Lung (tissue), 11 donors: ENCODE measurements at regions not wholly inside any gene's neighbourhood (a gene's known extent, or its start where the extent isn't known, plus 50 kb on each side); places are given as distances from the start of the nearest gene placed in this dataset.
A peak's percentile ranks its signal among the peaks of the same experiment; 100 is the strongest.
"Not testable (repeated sequence)": the region's sequence is repeated elsewhere in the genome, so short reads cannot be mapped to it uniquely, and the experiment has no call there.

Source experiments
- ATAC-seq: fragments of 200-7000 bp; cut with Tn5 transposase; one replicate; pipeline ENCODE4 v1.9.1; 2020; ENCODE audit warnings: moderate number of reproducible peaks; ENCODE audit not compliant: insufficient read depth, low FRiP score
- DNase-seq, 3 donors: peaks; one replicate each; pipeline ENCODE4 v3.0.0-alpha.2; 2013 to 2017
- H3K27ac ChIP-seq, 2 donors: one replicate each; pipeline ENCODE4 v1.5.1; 2013; ENCODE audit warnings: mild to moderate bottlenecking in 2 of 2, moderate library complexity in 2 of 2, control low read depth in 1 of 2, inconsistent platforms in 1 of 2, low read depth in 1 of 2, low read length in 1 of 2
- H3K27me3 ChIP-seq, 3 donors: one replicate each; pipeline ENCODE4 v1.5.1; 2013; ENCODE audit warnings: low read length in 2 of 3; ENCODE audit not compliant: control insufficient read depth in 3 of 3, insufficient read depth in 3 of 3
- H3K36me3 ChIP-seq, 4 donors: one replicate each; pipeline ENCODE4 v1.5.1; 2013; ENCODE audit warnings: low read length in 4 of 4, mild to moderate bottlenecking in 1 of 4, moderate library complexity in 1 of 4; ENCODE audit not compliant: control insufficient read depth in 4 of 4, insufficient read depth in 4 of 4
- H3K4me1 ChIP-seq, 5 donors: one replicate each; pipeline ENCODE4 v1.5.1; 2013; ENCODE audit warnings: low read length in 5 of 5, mild to moderate bottlenecking in 2 of 5, moderate library complexity in 1 of 5; ENCODE audit not compliant: control insufficient read depth in 5 of 5, insufficient read depth in 5 of 5
- H3K4me3 ChIP-seq: one replicate; pipeline ENCODE4 v1.5.1; 2013; ENCODE audit warnings: mild to moderate bottlenecking, control low read depth, moderate library complexity
- H3K9ac ChIP-seq, 2 donors: one replicate each; pipeline ENCODE4 v1.5.1; 2013; ENCODE audit warnings: low read length in 2 of 2, control low read depth in 1 of 2; ENCODE audit not compliant: insufficient read depth in 1 of 2
- H3K9me3 ChIP-seq, 4 donors: one replicate each; pipeline ENCODE4 v1.5.1; 2013; ENCODE audit warnings: low read length in 3 of 4, mild to moderate bottlenecking in 1 of 4, moderate library complexity in 1 of 4; ENCODE audit not compliant: control insufficient read depth in 4 of 4, insufficient read depth in 3 of 4
- WGBS, 2 donors: extraction: QIAGEN DNeasy Blood & Tissue Kit; methylation state at CpG; one replicate each; pipeline ENCODE4 v1.1.7; 2013; 5-methylcytosine and 5-hydroxymethylcytosine counted together
- TF ChIP-seq, protein P1 (sequence below): IDR thresholded peaks from 2 replicates; pipeline ENCODE4 v1.5.1; 2012; ENCODE audit warnings: mild to moderate bottlenecking; ENCODE audit errors: control extremely low read depth, extremely low read depth
- donor health status: control.
- donor health status: control.
- donor health status: Bipolar disorder and iron deficiency.
- donor health status: healthy.
- donor health status: DM: yes; HTN: yes; CAD: no.

DNA sequence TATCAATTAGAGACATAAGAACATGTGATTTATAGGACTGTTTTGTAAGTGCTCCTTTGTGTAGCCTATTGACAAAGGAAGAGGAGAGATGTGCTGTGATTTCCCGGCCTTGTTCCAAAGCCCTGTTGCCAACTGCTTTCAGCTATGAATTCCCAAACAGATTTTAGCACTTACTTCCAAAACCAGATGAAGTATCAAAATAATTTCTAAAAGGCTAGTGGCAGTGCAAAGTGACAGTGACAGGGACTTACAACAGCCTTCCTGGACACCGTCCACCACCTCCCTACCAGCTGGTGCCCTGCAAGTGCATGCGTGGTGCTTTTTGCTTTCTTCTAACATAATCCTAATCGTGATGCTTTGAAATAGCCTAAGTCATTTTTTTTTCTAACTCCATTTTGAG lies 254.1 kb upstream of the ACTBL2 start:
- Histone ChIP-seq H3K4me3 (no peak overlapping the region), H3K36me3 (no peaks in the 10 kb centered on the region), H3K27me3 (no peaks in the 10 kb centered on the region), H3K9ac (no peak overlapping the region), H3K4me1 (peaks cover 0 to 39% (median 4%) of the 10 kb centered on the region in 5 donors), H3K27ac (no peak overlapping the region), H3K9me3 (no peaks in the 10 kb centered on the region)
- DNase-seq: peak; percentile 84 to 93 (median 89)
- no peak for ATAC-seq
- 81 to 84% methylated on average over 4 of the region's 4 CpGs for WGBS, 2 donors
- TF ChIP-seq, protein P1, sequence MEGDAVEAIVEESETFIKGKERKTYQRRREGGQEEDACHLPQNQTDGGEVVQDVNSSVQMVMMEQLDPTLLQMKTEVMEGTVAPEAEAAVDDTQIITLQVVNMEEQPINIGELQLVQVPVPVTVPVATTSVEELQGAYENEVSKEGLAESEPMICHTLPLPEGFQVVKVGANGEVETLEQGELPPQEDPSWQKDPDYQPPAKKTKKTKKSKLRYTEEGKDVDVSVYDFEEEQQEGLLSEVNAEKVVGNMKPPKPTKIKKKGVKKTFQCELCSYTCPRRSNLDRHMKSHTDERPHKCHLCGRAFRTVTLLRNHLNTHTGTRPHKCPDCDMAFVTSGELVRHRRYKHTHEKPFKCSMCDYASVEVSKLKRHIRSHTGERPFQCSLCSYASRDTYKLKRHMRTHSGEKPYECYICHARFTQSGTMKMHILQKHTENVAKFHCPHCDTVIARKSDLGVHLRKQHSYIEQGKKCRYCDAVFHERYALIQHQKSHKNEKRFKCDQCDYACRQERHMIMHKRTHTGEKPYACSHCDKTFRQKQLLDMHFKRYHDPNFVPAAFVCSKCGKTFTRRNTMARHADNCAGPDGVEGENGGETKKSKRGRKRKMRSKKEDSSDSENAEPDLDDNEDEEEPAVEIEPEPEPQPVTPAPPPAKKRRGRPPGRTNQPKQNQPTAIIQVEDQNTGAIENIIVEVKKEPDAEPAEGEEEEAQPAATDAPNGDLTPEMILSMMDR: no peak

GRCh38 chr5:57735279-57736153 lies 252.9 kb upstream of the ACTBL2 start:
- peak; percentile 34 for ATAC-seq
- WGBS, 2 donors: 72 to 85% methylated on average over 7 of the region's 7 CpGs

GRCh38 chr5:57734296-57734695 lies 251.7 kb upstream of the ACTBL2 start:
- Histone ChIP-seq H3K4me1 (peaks cover 0 to 36% (median 4%) of the 10 kb centered on the region in 5 donors), H3K9ac (no peak overlapping the region), H3K27ac (no peak overlapping the region), H3K9me3 (no peaks in the 10 kb centered on the region), H3K36me3 (no peaks in the 10 kb centered on the region), H3K4me3 (no peak overlapping the region), H3K27me3 (no peaks in the 10 kb centered on the region)
- ATAC-seq (no peak), DNase-seq (no peak)
- TF ChIP-seq, protein P1: no peak
- WGBS, 2 donors: 78 to 87% methylated on average over 3 of the region's 3 CpGs

More at GRCh38 chr5:57735279-57736153, 252.9 kb upstream of the ACTBL2 start:
- H3K36me3 ChIP-seq, H3K4me3 ChIP-seq, H3K27me3 ChIP-seq, H3K9me3 ChIP-seq, DNase-seq, H3K9ac ChIP-seq: not testable (repeated sequence)
- H3K4me1 ChIP-seq: peaks cover 0 to 39% (median 4%) of the 10 kb centered on the region in 5 donors
- H3K27ac ChIP-seq: peak overlapping the region in 1 of 2 donors; percentile 29

DNA sequence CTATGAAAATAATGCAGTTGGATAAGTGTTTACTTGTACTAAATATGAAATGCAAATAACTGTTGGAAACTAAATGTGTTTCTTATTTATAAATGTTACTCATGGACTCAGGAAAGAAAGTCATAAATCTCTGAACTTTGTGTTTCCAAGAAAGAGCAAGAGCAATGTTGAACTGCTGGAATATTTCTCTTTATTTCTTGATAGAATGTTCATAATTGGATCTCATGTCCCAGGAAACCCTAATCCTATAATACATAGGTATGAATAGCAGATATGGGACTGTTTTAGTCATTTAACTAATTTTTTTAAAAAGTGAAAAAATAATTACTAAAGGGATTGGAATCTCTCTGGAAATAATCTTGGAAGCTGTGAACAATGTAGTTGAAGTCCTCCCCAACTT lies 245.0 kb upstream of the ACTBL2 start:
- TF ChIP-seq, protein P1: no peak
- Histone ChIP-seq H3K9me3 (peaks cover 0 to 3% (median 1%) of the 10 kb centered on the region in 4 donors), H3K9ac (no peak overlapping the region), H3K4me1 (peaks cover 0 to 2% (median 0%) of the 10 kb centered on the region in 5 donors), H3K36me3 (no peaks in the 10 kb centered on the region), H3K27me3 (no peaks in the 10 kb centered on the region), H3K27ac (no peak overlapping the region), H3K4me3 (no peak overlapping the region)
- no peak for DNase-seq
- no peak for ATAC-seq
